PC-9 (cell line): ENCODE measurements at regions not wholly inside any gene's neighbourhood (a gene's known extent, or its start where the extent isn't known, plus 50 kb on each side); places are given as distances from the start of the nearest gene placed in this dataset.

Experiments used
- BruUV-seq: library from RNA; stranded (reverse); fragments of 400-500 nt; replicated peaks from 2 replicates; lab custom pipeline; 2021; lab: Mats Ljungman, UMichigan
- CTCF ChIA-PET: fragments of 300-600 bp; sonication (Branson Sonifier 250); formaldehyde crosslinking; loops from one replicate; lab custom pipeline; 2022; ENCODE audit warnings: antibody characterized with exemption; lab: Charles Lee
- POLR2A ChIA-PET: fragments of 300-600 bp; sonication (Branson Sonifier 250); formaldehyde crosslinking; loops from one replicate; lab custom pipeline; 2022; ENCODE audit warnings: antibody characterized with exemption; ENCODE audit not compliant: unreplicated experiment; lab: Charles Lee
- DNase-seq, 2 experiments: peaks; one replicate each; pipeline versions ENCODE4 v3.0.0 to v3.0.0-alpha.2; 2015 to 2022; ENCODE audit warnings: mixed read lengths in 1 of 2
- H2AFZ ChIP-seq: fragments of 200-600 bp; sonication (generic); 2 replicates; pipeline ENCODE4 v1.8.1; 2017; ENCODE audit warnings: antibody characterized with exemption
- H3F3A ChIP-seq: fragments of 200-600 bp; sonication (generic); 2 replicates; pipeline ENCODE4 v1.8.1; 2017; ENCODE audit warnings: antibody characterized with exemption, mild to moderate bottlenecking, low read depth; ENCODE audit not compliant: insufficient read depth
- H3K27ac ChIP-seq: fragments of 200-600 bp; sonication (generic); 2 replicates; pipeline ENCODE4 v1.6.1; 2016; ENCODE audit warnings: mixed run types
- H3K27me3 ChIP-seq: fragments of 200-600 bp; sonication (generic); 2 replicates; pipeline ENCODE4 v1.6.1; 2016; ENCODE audit warnings: low read depth, mixed run types; ENCODE audit not compliant: insufficient read depth
- H3K36me3 ChIP-seq: fragments of 200-600 bp; sonication (generic); 2 replicates; pipeline ENCODE4 v1.6.1; 2016; ENCODE audit warnings: low read depth, mixed run types
- H3K4me1 ChIP-seq: fragments of 200-600 bp; sonication (generic); replicated peaks from 2 replicates; pipeline ENCODE4 v1.6.1; 2016; ENCODE audit warnings: mixed run types; ENCODE audit not compliant: insufficient read depth
- H3K4me2 ChIP-seq: fragments of 200-600 bp; sonication (generic); 2 replicates; pipeline ENCODE4 v1.6.1; 2017; ENCODE audit warnings: mixed run types
- H3K4me3 ChIP-seq: fragments of 200-600 bp; sonication (generic); 2 replicates; pipeline ENCODE4 v1.6.1; 2016; ENCODE audit warnings: mixed run types
- H3K79me2 ChIP-seq: fragments of 200-600 bp; sonication (generic); 2 replicates; pipeline ENCODE4 v1.6.1; 2017; ENCODE audit warnings: low read depth, mixed run types
- H3K9me2 ChIP-seq: fragments of 200-600 bp; sonication (generic); 2 replicates; pipeline ENCODE4 v1.8.1; 2017; ENCODE audit warnings: mild to moderate bottlenecking; ENCODE audit not compliant: insufficient read depth
- H3K9me3 ChIP-seq: fragments of 200-600 bp; sonication (generic); 2 replicates; pipeline ENCODE4 v1.8.1; 2016; ENCODE audit warnings: low read depth; ENCODE audit not compliant: insufficient read depth
- H4K20me1 ChIP-seq: fragments of 200-600 bp; sonication (generic); 2 replicates; pipeline ENCODE4 v1.8.1; 2017; ENCODE audit not compliant: insufficient read depth
- EZH2 ChIP-seq: fragments of 200-600 bp; sonication (generic); IDR thresholded peaks from 2 replicates; pipeline ENCODE4 v1.8.0; 2017; ENCODE audit warnings: antibody characterized with exemption, low read depth
- intact Hi-C: fragments of 100-400 bp; cut with micrococcal nuclease; formaldehyde crosslinking; loops from one replicate; pipeline ENCODE4 v1.10.0; 2022; ENCODE audit not compliant: unreplicated experiment
- TF ChIP-seq, protein P1 (sequence below): fragments of 200-600 bp; sonication (generic); conservative IDR thresholded peaks from 2 replicates; pipeline ENCODE4 v1.6.1; 2017; ENCODE audit warnings: mixed run types, antibody characterized with exemption, mild to moderate bottlenecking, moderate library complexity

DNA sequence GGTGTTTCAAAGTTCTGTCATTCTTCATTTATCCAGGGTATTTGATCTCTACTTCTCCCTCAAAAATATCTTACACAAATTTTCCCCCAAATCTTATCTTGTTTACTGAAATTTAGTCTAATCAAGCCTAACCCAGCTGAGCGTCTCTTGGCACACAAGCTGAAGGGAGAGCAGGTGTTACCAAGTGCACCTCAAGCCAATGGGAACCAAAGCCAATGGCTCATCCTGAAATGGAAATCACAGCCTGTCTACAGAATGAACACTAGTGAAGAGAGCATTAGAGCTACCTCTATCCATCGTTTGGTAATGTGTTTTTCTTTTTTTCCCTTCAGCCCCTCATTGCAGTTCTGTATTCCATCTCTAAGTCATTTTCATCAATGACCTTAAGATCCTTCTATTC, 1350.8 kb downstream of the OLFM4 start:
- Histone ChIP-seq H3K79me2 (no peaks in the 10 kb centered on the region), H3K9me2 (no peaks in the 10 kb centered on the region), H3K4me3 (no peak overlapping the region), H3K36me3 (no peaks in the 10 kb centered on the region), H3K9me3 (no peaks in the 10 kb centered on the region; the same call in 1 of the 2 replicates), H4K20me1 (no peaks in the 10 kb centered on the region), H3K27ac (no peak overlapping the region), H3K4me2 (no peak overlapping the region), H2AFZ (no peak overlapping the region), H3K4me1 (no peaks in the 10 kb centered on the region), H3F3A (no peaks in the 10 kb centered on the region), H3K27me3 (no peaks in the 10 kb centered on the region)
- POLR2A ChIA-PET = no interaction called here
- intact Hi-C loops = no loop called here
- CTCF ChIA-PET = no interaction called here
- DNase-seq = no peak
- TF ChIP-seq, protein P1, sequence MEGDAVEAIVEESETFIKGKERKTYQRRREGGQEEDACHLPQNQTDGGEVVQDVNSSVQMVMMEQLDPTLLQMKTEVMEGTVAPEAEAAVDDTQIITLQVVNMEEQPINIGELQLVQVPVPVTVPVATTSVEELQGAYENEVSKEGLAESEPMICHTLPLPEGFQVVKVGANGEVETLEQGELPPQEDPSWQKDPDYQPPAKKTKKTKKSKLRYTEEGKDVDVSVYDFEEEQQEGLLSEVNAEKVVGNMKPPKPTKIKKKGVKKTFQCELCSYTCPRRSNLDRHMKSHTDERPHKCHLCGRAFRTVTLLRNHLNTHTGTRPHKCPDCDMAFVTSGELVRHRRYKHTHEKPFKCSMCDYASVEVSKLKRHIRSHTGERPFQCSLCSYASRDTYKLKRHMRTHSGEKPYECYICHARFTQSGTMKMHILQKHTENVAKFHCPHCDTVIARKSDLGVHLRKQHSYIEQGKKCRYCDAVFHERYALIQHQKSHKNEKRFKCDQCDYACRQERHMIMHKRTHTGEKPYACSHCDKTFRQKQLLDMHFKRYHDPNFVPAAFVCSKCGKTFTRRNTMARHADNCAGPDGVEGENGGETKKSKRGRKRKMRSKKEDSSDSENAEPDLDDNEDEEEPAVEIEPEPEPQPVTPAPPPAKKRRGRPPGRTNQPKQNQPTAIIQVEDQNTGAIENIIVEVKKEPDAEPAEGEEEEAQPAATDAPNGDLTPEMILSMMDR = no peak
- BruUV-seq = no TSS peak

DNA sequence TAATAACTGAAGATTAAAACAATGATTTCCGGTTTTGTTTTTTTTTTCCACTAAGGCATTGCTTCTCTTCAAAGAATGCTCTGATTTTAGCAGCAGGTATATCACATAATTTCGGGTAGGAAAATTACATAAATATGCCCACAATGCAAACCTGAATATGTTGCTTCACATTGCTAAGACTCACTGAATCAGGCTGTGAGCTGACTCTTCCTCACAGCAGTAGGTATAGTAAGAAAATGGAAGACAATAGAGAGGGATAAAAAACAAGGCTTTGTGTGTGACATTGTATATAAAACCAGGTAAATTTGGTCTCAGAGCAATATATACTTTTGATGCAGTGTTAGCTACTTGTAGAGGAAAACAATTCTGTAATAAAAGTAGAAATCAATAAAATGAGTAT, 1355.0 kb downstream of the OLFM4 start:
- POLR2A ChIA-PET = no interaction called here
- Histone ChIP-seq H3K36me3 (no peaks in the 10 kb centered on the region), H2AFZ (no peak overlapping the region), H3K9me3 (no peaks in the 10 kb centered on the region), H3F3A (no peaks in the 10 kb centered on the region), H3K79me2 (no peaks in the 10 kb centered on the region), H3K9me2 (no peaks in the 10 kb centered on the region), H3K4me1 (no peaks in the 10 kb centered on the region), H3K27me3 (no peaks in the 10 kb centered on the region), H3K27ac (no peak overlapping the region), H3K4me2 (no peak overlapping the region), H4K20me1 (no peaks in the 10 kb centered on the region), H3K4me3 (no peak overlapping the region)
- TF ChIP-seq, protein P1 = no peak
- no peak for TF ChIP-seq EZH2
- no peak for DNase-seq
- intact Hi-C loops = no loop called here
- CTCF ChIA-PET = no interaction called here
- BruUV-seq = no TSS peak

DNA sequence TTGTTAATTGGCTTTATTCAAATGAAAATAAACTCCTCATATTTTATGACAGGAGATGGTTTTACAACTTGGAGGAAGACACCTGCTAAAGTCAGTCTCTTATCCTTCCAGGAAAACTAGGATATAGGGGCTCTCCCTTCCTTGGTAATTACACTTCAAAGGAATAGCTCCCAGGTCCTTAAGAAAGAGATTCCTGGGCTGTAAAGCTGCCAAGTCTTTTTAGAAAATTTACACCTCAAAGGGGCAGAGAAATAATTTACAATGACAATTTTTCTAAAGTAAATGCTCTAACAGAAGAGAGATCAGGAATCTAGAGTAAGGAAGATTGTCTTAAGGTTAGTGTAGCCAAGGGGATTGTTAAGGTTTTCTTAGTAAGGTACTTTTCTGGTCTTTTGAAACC, 1359.0 kb downstream of the OLFM4 start:
- H3K27ac ChIP-seq = no peak overlapping the region
- BruUV-seq = no TSS peak
- intact Hi-C loops = no loop called here

More for the DNA sequence above, 1359.0 kb downstream of the OLFM4 start:
- Histone ChIP-seq H3K4me2 (no peak overlapping the region), H3K4me1 (no peaks in the 10 kb centered on the region), H3K36me3 (no peaks in the 10 kb centered on the region), H3F3A (no peaks in the 10 kb centered on the region), H3K79me2 (no peaks in the 10 kb centered on the region), H3K9me3 (no peaks in the 10 kb centered on the region), H3K9me2 (no peaks in the 10 kb centered on the region), H2AFZ (no peak overlapping the region), H4K20me1 (no peaks in the 10 kb centered on the region), H3K4me3 (no peak overlapping the region), H3K27me3 (no peaks in the 10 kb centered on the region)
- no peak for DNase-seq
- no peak for TF ChIP-seq EZH2
- TF ChIP-seq, protein P1 = no peak
- POLR2A ChIA-PET = no interaction called here
- CTCF ChIA-PET = no interaction called here
